ENCODE measurements at regions not wholly inside any gene's neighbourhood (a gene's known extent, or its start where the extent isn't known, plus 50 kb on each side); places are given as distances from the start of the nearest gene placed in this dataset.

DNA sequence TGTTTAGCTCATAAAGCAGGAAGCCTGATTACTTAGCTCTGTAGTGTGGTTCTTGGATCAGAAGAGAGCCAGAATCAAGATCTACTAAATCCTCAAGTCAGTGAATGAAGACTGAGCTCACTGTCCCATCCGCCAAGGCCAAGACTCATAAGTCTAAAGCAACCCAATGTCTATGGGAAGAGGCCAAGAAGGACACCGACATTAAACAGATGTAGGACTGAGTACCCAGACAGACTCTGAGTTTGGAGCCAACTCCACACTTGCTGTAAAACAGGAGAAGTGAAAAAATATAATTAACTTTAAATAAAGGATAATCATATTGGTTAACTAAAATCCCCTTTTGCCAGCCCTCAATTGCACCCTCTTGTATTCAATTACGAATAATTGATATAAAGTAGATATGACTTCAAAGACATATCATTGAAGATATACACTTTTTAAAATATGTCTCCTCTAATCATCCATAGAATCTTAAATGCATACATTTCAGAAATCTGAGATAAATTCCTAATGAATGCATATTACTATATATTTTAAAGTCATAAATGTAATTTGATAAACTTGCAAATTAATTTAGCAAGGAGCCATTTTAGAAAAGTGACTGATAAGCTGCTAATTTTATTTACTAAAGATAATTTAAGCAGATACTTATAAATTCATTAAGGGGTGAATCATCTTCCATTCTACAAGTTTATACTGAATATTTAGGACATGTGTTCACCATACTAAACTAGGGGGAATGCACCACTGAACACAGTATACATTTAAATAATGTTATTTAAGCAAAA, 617.0 kb upstream of the ARID1B start:
- H3K4me3 ChIP-seq = no peak overlapping the region
- TF ChIP-seq, protein P1, sequence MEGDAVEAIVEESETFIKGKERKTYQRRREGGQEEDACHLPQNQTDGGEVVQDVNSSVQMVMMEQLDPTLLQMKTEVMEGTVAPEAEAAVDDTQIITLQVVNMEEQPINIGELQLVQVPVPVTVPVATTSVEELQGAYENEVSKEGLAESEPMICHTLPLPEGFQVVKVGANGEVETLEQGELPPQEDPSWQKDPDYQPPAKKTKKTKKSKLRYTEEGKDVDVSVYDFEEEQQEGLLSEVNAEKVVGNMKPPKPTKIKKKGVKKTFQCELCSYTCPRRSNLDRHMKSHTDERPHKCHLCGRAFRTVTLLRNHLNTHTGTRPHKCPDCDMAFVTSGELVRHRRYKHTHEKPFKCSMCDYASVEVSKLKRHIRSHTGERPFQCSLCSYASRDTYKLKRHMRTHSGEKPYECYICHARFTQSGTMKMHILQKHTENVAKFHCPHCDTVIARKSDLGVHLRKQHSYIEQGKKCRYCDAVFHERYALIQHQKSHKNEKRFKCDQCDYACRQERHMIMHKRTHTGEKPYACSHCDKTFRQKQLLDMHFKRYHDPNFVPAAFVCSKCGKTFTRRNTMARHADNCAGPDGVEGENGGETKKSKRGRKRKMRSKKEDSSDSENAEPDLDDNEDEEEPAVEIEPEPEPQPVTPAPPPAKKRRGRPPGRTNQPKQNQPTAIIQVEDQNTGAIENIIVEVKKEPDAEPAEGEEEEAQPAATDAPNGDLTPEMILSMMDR (IDR thresholded peaks at IDR 0.05) = no peak
- TF ChIP-seq POLR2A (IDR thresholded peaks at IDR 0.05) = no peak
- no peak for TF ChIP-seq EP300 (IDR thresholded peaks at IDR 0.05; ENCODE audit: low read depth)
- TF ChIP-seq POLR2AphosphoS5 (IDR thresholded peaks at IDR 0.05) = no peak
- no peaks in the 10 kb centered on the region for H3K9me3 ChIP-seq
- no peak for DNase-seq
- no peaks in the 10 kb centered on the region for H3K27me3 ChIP-seq
- 80 to 92% methylated on average over 2 to 3 of the region's 3 CpGs for WGBS, 2 donors (ENCODE audit: low coverage in 1 of 2)
- no peaks in the 10 kb centered on the region for H3K36me3 ChIP-seq
- intact Hi-C loops (cut with DNase I; ENCODE audit: low total_unique reads) = no loop called here
- H3K4me1 ChIP-seq = peaks cover 0 to under 1% (median 0%) of the 10 kb centered on the region in 4 donors
- in situ Hi-C loops (cut with MboI; ENCODE audit: low pct_ligation_motif_present in 1 of 4, low pct_unique_long_range_greater_than_20kb in 1 of 4, low sequenced_read_pairs in 3 of 4) = no loop called here
- no peak overlapping the region for H3K27ac ChIP-seq

DNA sequence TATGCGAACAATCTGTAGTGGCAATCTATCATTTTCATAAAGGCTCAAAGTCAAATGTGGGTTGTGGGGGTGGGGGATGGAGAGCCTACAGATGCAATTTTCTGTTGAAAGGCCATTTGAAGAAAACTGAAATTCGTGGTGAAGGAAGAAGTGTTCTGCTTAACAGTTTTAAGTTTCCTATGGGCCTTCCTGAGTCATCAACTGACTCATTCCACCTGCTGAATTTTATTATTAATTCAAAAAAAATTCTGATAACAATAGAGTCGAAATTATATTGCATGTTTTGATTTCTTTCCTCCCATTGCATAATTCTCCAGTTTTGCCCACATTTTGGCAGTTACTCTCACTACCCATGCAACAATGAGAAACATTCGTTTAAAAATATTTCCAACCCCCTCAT, 622.3 kb upstream of the ARID1B start:
- in situ Hi-C loops (cut with MboI; ENCODE audit: low pct_ligation_motif_present in 1 of 4, low pct_unique_long_range_greater_than_20kb in 1 of 4, low sequenced_read_pairs in 3 of 4) = no loop called here
- WGBS, 2 donors (ENCODE audit: low coverage in 1 of 2) = 37 to 58% methylated on average over 3 to 4 of the region's 4 CpGs
- no peak for DNase-seq

DNA sequence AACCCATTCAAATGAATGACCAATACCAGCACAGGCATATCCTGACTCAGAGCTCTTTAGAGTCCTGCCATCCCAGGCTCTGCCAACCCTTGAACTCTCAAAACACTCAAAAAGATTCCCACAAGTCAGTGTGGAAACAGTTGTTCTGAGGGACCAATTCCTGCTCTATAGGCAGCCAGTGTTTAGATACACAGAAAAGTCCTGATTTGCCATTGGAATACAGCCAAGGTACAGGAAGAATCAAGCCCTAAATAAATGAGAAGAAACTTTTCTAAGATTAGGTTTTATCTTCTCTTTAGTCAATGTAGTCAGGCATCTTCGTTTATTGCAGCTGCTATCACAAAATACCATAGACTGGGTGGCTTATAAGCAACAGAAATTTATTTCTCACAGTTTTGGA, 626.8 kb upstream of the ARID1B start:
- H3K4me1 ChIP-seq = no peaks in the 10 kb centered on the region
- H3K27ac ChIP-seq = no peak overlapping the region
- in situ Hi-C loops (cut with MboI; ENCODE audit: low pct_ligation_motif_present in 1 of 4, low pct_unique_long_range_greater_than_20kb in 1 of 4, low sequenced_read_pairs in 3 of 4) (no loop called here), intact Hi-C loops (cut with DNase I; ENCODE audit: low total_unique reads) (no loop called here)
- no peaks in the 10 kb centered on the region for H3K9me3 ChIP-seq
- H3K4me3 ChIP-seq = no peak overlapping the region
- 50 to 53% methylated on average over 1 of the region's 1 CpG for WGBS, 2 donors (ENCODE audit: low coverage in 1 of 2)
- TF ChIP-seq, protein P1 (IDR thresholded peaks at IDR 0.05) = no peak
- TF ChIP-seq EP300 (IDR thresholded peaks at IDR 0.05; ENCODE audit: low read depth) (no peak), POLR2AphosphoS5 (IDR thresholded peaks at IDR 0.05) (no peak), POLR2A (IDR thresholded peaks at IDR 0.05) (no peak)
- no peaks in the 10 kb centered on the region for H3K27me3 ChIP-seq
- no peak for DNase-seq
- H3K36me3 ChIP-seq = no peaks in the 10 kb centered on the region

More for the DNA sequence above, 622.3 kb upstream of the ARID1B start:
- Histone ChIP-seq H3K36me3 (no peaks in the 10 kb centered on the region), H3K4me3 (no peak overlapping the region), H3K27ac (no peak overlapping the region), H3K27me3 (no peaks in the 10 kb centered on the region), H3K4me1 (no peaks in the 10 kb centered on the region), H3K9me3 (no peaks in the 10 kb centered on the region)
- TF ChIP-seq EP300 (IDR thresholded peaks at IDR 0.05; ENCODE audit: low read depth) = no peak
- TF ChIP-seq, protein P1 (IDR thresholded peaks at IDR 0.05) = no peak
- TF ChIP-seq POLR2A (IDR thresholded peaks at IDR 0.05) = no peak
- TF ChIP-seq POLR2AphosphoS5 (IDR thresholded peaks at IDR 0.05) = no peak
- intact Hi-C loops (cut with DNase I; ENCODE audit: low total_unique reads) = no loop called here

DNA sequence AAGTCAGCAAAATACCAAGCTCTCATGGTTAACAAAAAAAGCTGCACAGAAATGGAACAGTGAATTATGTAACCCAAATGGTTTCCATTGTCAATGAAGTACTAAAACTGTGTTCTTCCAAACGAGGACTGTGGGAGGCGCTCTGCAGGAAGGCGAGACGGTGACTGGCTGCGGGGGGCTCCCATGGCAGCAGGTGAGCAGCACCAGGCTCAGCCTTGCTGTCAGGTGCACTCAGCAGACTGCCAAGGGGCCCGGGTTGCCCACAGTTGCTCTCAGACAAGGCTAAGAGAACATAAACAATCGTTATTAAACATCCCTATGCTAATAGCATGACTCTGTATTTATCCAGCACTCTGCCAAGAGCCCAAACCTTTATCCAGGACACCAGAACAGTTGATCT, 630.3 kb upstream of the ARID1B start:
- no peak for DNase-seq
- TF ChIP-seq, protein P1 (IDR thresholded peaks at IDR 0.05) = no peak
- TF ChIP-seq POLR2AphosphoS5 (IDR thresholded peaks at IDR 0.05) (no peak), EP300 (IDR thresholded peaks at IDR 0.05; ENCODE audit: low read depth) (no peak), POLR2A (IDR thresholded peaks at IDR 0.05) (no peak)
- Histone ChIP-seq H3K9me3 (peaks cover 0 to 1% of the 10 kb centered on the region in 2 donors), H3K27me3 (no peaks in the 10 kb centered on the region), H3K27ac (no peak overlapping the region), H3K36me3 (no peaks in the 10 kb centered on the region), H3K4me1 (no peaks in the 10 kb centered on the region), H3K4me3 (no peak overlapping the region)
- WGBS, 2 donors (ENCODE audit: low coverage in 1 of 2) = 43 to 71% methylated on average over 2 to 7 of the region's 7 CpGs
- intact Hi-C loops (cut with DNase I; ENCODE audit: low total_unique reads) = no loop called here
- in situ Hi-C loops (cut with MboI; ENCODE audit: low pct_ligation_motif_present in 1 of 4, low pct_unique_long_range_greater_than_20kb in 1 of 4, low sequenced_read_pairs in 3 of 4) = no loop called here
